ENCODE measurements at regions not wholly inside any gene's neighbourhood (a gene's known extent, or its start where the extent isn't known, plus 50 kb on each side); places are given as distances from the start of the nearest gene placed in this dataset.

- no peak for ATAC-seq (ENCODE audit: low read depth)
- no peak overlapping the region for H3K27ac Mint-ChIP-seq
- H3K4me3 Mint-ChIP-seq, result no peak overlapping the region
- H3K27me3 Mint-ChIP-seq, result peaks cover 5% of the 10 kb centered on the region
- H3K36me3 Mint-ChIP-seq, result no peaks in the 10 kb centered on the region
- no peaks in the 10 kb centered on the region for H3K4me1 Mint-ChIP-seq
- no peak for DNase-seq (ENCODE audit: low spot score in 2 of 2)
- H3K9me3 Mint-ChIP-seq, result peaks cover 2% of the 10 kb centered on the region
Measured at GRCh38 chr16:26665166-26665939, 401.4 kb upstream of the C16orf82 start.

GRCh38 chr16:26666486-26666885, 400.2 kb upstream of the C16orf82 start:
- H3K4me1 Mint-ChIP-seq, result no peaks in the 10 kb centered on the region
- peaks cover 5% of the 10 kb centered on the region for H3K27me3 Mint-ChIP-seq
- no peak for DNase-seq (ENCODE audit: low spot score in 2 of 2)
- no peak for ATAC-seq (ENCODE audit: low read depth)
- H3K27ac Mint-ChIP-seq, result no peak overlapping the region
- peaks cover 2% of the 10 kb centered on the region for H3K9me3 Mint-ChIP-seq
- no peak overlapping the region for H3K4me3 Mint-ChIP-seq
- H3K36me3 Mint-ChIP-seq, result no peaks in the 10 kb centered on the region

GRCh38 chr16:26667307-26667706, 399.4 kb upstream of the C16orf82 start:
- no peaks in the 10 kb centered on the region for H3K4me1 Mint-ChIP-seq
- peaks cover 5% of the 10 kb centered on the region for H3K27me3 Mint-ChIP-seq
- ATAC-seq (ENCODE audit: low read depth) (no peak), DNase-seq (ENCODE audit: low spot score in 2 of 2) (no peak)
- no peak overlapping the region for H3K4me3 Mint-ChIP-seq
- H3K36me3 Mint-ChIP-seq, result no peaks in the 10 kb centered on the region
- H3K9me3 Mint-ChIP-seq, result peaks cover 2% of the 10 kb centered on the region
- no peak overlapping the region for H3K27ac Mint-ChIP-seq

- Mint-ChIP-seq H3K36me3 (no peaks in the 10 kb centered on the region), H3K9me3 (peaks cover 2% of the 10 kb centered on the region), H3K27me3 (peaks cover 5% of the 10 kb centered on the region), H3K4me1 (no peaks in the 10 kb centered on the region), H3K27ac (no peak overlapping the region), H3K4me3 (no peak overlapping the region)
- no peak for ATAC-seq (ENCODE audit: low read depth)
- DNase-seq (ENCODE audit: low spot score in 2 of 2), result no peak
Measured at GRCh38 chr16:26668026-26668425, 398.7 kb upstream of the C16orf82 start.

- no peak overlapping the region for H3K27ac Mint-ChIP-seq
- ATAC-seq (ENCODE audit: low read depth) (no peak), DNase-seq (ENCODE audit: low spot score in 2 of 2) (no peak)
- no peaks in the 10 kb centered on the region for H3K27me3 Mint-ChIP-seq
- H3K4me3 Mint-ChIP-seq, result no peak overlapping the region
- H3K36me3 Mint-ChIP-seq, result no peaks in the 10 kb centered on the region
- H3K9me3 Mint-ChIP-seq, result peaks cover 2% of the 10 kb centered on the region
- no peaks in the 10 kb centered on the region for H3K4me1 Mint-ChIP-seq
Measured at GRCh38 chr16:26672206-26672605, 394.5 kb upstream of the C16orf82 start.

- Mint-ChIP-seq H3K36me3 (no peaks in the 10 kb centered on the region), H3K27me3 (no peaks in the 10 kb centered on the region), H3K4me1 (no peaks in the 10 kb centered on the region), H3K4me3 (no peak overlapping the region), H3K27ac (no peak overlapping the region), H3K9me3 (peaks cover 2% of the 10 kb centered on the region)
- no peak for ATAC-seq (ENCODE audit: low read depth)
- no peak for DNase-seq (ENCODE audit: low spot score in 2 of 2)
Measured at GRCh38 chr16:26673011-26673410, 393.7 kb upstream of the C16orf82 start.

GRCh38 chr16:26680671-26681070, 386.1 kb upstream of the C16orf82 start:
- no peaks in the 10 kb centered on the region for H3K27me3 Mint-ChIP-seq
- no peak overlapping the region for H3K27ac Mint-ChIP-seq
- no peaks in the 10 kb centered on the region for H3K36me3 Mint-ChIP-seq
- no peaks in the 10 kb centered on the region for H3K4me1 Mint-ChIP-seq
- DNase-seq (ENCODE audit: low spot score in 2 of 2), result no peak
- no peaks in the 10 kb centered on the region for H3K9me3 Mint-ChIP-seq
- H3K4me3 Mint-ChIP-seq, result no peak overlapping the region
- no peak for ATAC-seq (ENCODE audit: low read depth)

GRCh38 chr16:26688105-26688504, 378.6 kb upstream of the C16orf82 start:
- no peaks in the 10 kb centered on the region for H3K36me3 Mint-ChIP-seq
- no peak overlapping the region for H3K27ac Mint-ChIP-seq
- H3K27me3 Mint-ChIP-seq, result peaks cover 5% of the 10 kb centered on the region
- H3K9me3 Mint-ChIP-seq, result peaks cover 5% of the 10 kb centered on the region
- H3K4me1 Mint-ChIP-seq, result no peaks in the 10 kb centered on the region
- H3K4me3 Mint-ChIP-seq, result no peak overlapping the region
- ATAC-seq (ENCODE audit: low read depth) (no peak), DNase-seq (ENCODE audit: low spot score in 2 of 2) (no peak)

- ATAC-seq (ENCODE audit: low read depth) (no peak), DNase-seq (ENCODE audit: low spot score in 2 of 2) (no peak)
- Mint-ChIP-seq H3K27ac (no peak overlapping the region), H3K36me3 (no peaks in the 10 kb centered on the region), H3K27me3 (peaks cover 5% of the 10 kb centered on the region), H3K4me3 (no peak overlapping the region), H3K9me3 (peaks cover 5% of the 10 kb centered on the region), H3K4me1 (no peaks in the 10 kb centered on the region)
Measured at GRCh38 chr16:26688699-26689098, 378.0 kb upstream of the C16orf82 start.

- Mint-ChIP-seq H3K36me3 (no peaks in the 10 kb centered on the region), H3K4me1 (no peaks in the 10 kb centered on the region), H3K27ac (no peak overlapping the region), H3K27me3 (peaks cover 5% of the 10 kb centered on the region), H3K9me3 (peaks cover 5% of the 10 kb centered on the region), H3K4me3 (no peak overlapping the region)
- no peak for ATAC-seq (ENCODE audit: low read depth)
- DNase-seq (ENCODE audit: low spot score in 2 of 2), result no peak
Measured at GRCh38 chr16:26692658-26693057, 374.1 kb upstream of the C16orf82 start.

- ATAC-seq (ENCODE audit: low read depth), result no peak
- no peak for DNase-seq (ENCODE audit: low spot score in 2 of 2)
- Mint-ChIP-seq H3K36me3 (no peaks in the 10 kb centered on the region), H3K4me3 (no peak overlapping the region), H3K27ac (no peak overlapping the region), H3K4me1 (no peaks in the 10 kb centered on the region), H3K9me3 (peaks cover 17% of the 10 kb centered on the region), H3K27me3 (peaks cover 1% of the 10 kb centered on the region)
Measured at GRCh38 chr16:26697807-26698206, 368.9 kb upstream of the C16orf82 start.

GRCh38 chr16:26700250-26700649, 366.5 kb upstream of the C16orf82 start:
- no peak for ATAC-seq (ENCODE audit: low read depth)

GRCh38 chr16:26701243-26701886, 365.4 kb upstream of the C16orf82 start:
- H3K4me1 Mint-ChIP-seq, result no peaks in the 10 kb centered on the region

More at GRCh38 chr16:26700250-26700649, 366.5 kb upstream of the C16orf82 start:
- Mint-ChIP-seq H3K27ac (no peak overlapping the region), H3K4me1 (no peaks in the 10 kb centered on the region), H3K9me3 (peaks cover 17% of the 10 kb centered on the region), H3K36me3 (no peaks in the 10 kb centered on the region), H3K27me3 (peaks cover 1% of the 10 kb centered on the region), H3K4me3 (no peak overlapping the region)
- DNase-seq (ENCODE audit: low spot score in 2 of 2), result no peak

GRCh38 chr16:26705346-26705745, 361.4 kb upstream of the C16orf82 start:
- no peak for DNase-seq (ENCODE audit: low spot score in 2 of 2)
- Mint-ChIP-seq H3K4me3 (no peak overlapping the region), H3K27ac (no peak overlapping the region), H3K9me3 (peaks cover 10% of the 10 kb centered on the region), H3K27me3 (peaks cover 1% of the 10 kb centered on the region), H3K4me1 (no peaks in the 10 kb centered on the region), H3K36me3 (no peaks in the 10 kb centered on the region)
- ATAC-seq (ENCODE audit: low read depth), result no peak

More at GRCh38 chr16:26701243-26701886, 365.4 kb upstream of the C16orf82 start:
- Mint-ChIP-seq H3K9me3 (peaks cover 17% of the 10 kb centered on the region), H3K27ac (no peak overlapping the region), H3K36me3 (no peaks in the 10 kb centered on the region), H3K4me3 (no peak overlapping the region), H3K27me3 (peaks cover 1% of the 10 kb centered on the region)
- DNase-seq (ENCODE audit: low spot score in 2 of 2) (no peak), ATAC-seq (ENCODE audit: low read depth) (peak; percentile 29)

- no peak for ATAC-seq (ENCODE audit: low read depth)
- H3K9me3 Mint-ChIP-seq, result peaks cover 8% of the 10 kb centered on the region
- no peaks in the 10 kb centered on the region for H3K4me1 Mint-ChIP-seq
Measured at GRCh38 chr16:26708428-26708827, 358.3 kb upstream of the C16orf82 start.

More at GRCh38 chr16:26708428-26708827, 358.3 kb upstream of the C16orf82 start:
- DNase-seq (ENCODE audit: low spot score in 2 of 2), result no peak
- Mint-ChIP-seq H3K27ac (no peak overlapping the region), H3K4me3 (no peak overlapping the region), H3K36me3 (no peaks in the 10 kb centered on the region), H3K27me3 (no peaks in the 10 kb centered on the region)

Data from memory B cell (primary cell).